BE2C (cell line): ENCODE measurements at regions not wholly inside any gene's neighbourhood (a gene's known extent, or its start where the extent isn't known, plus 50 kb on each side); places are given as distances from the start of the nearest gene placed in this dataset.

Experiments
- DNase-seq: peaks from one replicate; pipeline ENCODE4 v3.0.0-alpha.2; 2020
- H3K27me3 ChIP-seq: fragments of 250-450 bp; sonication (Bioruptor Pico); 2 replicates; pipeline ENCODE4 v1.5.1; 2020; ENCODE audit warnings: mild to moderate bottlenecking
- H3K36me3 ChIP-seq: fragments of 250-450 bp; sonication (Bioruptor Pico); 2 replicates; pipeline ENCODE4 v1.5.1; 2020; ENCODE audit warnings: mild to moderate bottlenecking
- H3K4me1 ChIP-seq: fragments of 250-450 bp; sonication (Bioruptor Pico); 2 replicates; pipeline ENCODE4 v1.5.1; 2020
- H3K4me3 ChIP-seq: 2 replicates; pipeline ENCODE4 v1.5.1; 2011; ENCODE audit warnings: low read depth, low read length
- H3K9me3 ChIP-seq: fragments of 250-450 bp; sonication (Bioruptor Pico); 2 replicates; pipeline ENCODE4 v1.5.1; 2020
- TF ChIP-seq, protein P1 (sequence below): IDR thresholded peaks from 2 replicates; pipeline ENCODE4 v1.5.1; 2012; ENCODE audit warnings: mild to moderate bottlenecking, low read depth, low read length

DNA sequence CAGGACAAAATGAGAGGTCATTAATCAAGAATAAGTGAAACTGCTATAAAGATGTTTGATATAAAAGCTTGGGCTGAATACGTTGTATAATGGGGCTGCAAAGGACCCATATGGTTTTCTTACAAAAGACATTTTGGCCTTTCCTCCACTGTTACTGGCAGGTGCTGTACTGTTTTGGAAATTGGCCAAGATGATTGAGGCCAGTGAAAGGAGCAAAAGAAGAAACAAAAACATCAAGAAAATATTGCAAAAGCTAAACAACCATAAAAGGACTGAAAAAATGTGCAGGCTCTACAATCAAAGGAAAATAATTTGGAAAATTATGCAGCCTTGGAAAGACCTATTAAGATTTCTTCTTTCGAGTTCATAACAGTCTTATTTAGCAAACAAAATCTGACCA lies 222.2 kb upstream of the PPP1R2C start:
- no peaks in the 10 kb centered on the region for H3K4me1 ChIP-seq
- DNase-seq = no peak
- no peaks in the 10 kb centered on the region for H3K36me3 ChIP-seq
- no peaks in the 10 kb centered on the region for H3K9me3 ChIP-seq
- H3K27me3 ChIP-seq = no peaks in the 10 kb centered on the region
- TF ChIP-seq, protein P1, sequence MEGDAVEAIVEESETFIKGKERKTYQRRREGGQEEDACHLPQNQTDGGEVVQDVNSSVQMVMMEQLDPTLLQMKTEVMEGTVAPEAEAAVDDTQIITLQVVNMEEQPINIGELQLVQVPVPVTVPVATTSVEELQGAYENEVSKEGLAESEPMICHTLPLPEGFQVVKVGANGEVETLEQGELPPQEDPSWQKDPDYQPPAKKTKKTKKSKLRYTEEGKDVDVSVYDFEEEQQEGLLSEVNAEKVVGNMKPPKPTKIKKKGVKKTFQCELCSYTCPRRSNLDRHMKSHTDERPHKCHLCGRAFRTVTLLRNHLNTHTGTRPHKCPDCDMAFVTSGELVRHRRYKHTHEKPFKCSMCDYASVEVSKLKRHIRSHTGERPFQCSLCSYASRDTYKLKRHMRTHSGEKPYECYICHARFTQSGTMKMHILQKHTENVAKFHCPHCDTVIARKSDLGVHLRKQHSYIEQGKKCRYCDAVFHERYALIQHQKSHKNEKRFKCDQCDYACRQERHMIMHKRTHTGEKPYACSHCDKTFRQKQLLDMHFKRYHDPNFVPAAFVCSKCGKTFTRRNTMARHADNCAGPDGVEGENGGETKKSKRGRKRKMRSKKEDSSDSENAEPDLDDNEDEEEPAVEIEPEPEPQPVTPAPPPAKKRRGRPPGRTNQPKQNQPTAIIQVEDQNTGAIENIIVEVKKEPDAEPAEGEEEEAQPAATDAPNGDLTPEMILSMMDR = no peak
- no peak overlapping the region for H3K4me3 ChIP-seq

DNA sequence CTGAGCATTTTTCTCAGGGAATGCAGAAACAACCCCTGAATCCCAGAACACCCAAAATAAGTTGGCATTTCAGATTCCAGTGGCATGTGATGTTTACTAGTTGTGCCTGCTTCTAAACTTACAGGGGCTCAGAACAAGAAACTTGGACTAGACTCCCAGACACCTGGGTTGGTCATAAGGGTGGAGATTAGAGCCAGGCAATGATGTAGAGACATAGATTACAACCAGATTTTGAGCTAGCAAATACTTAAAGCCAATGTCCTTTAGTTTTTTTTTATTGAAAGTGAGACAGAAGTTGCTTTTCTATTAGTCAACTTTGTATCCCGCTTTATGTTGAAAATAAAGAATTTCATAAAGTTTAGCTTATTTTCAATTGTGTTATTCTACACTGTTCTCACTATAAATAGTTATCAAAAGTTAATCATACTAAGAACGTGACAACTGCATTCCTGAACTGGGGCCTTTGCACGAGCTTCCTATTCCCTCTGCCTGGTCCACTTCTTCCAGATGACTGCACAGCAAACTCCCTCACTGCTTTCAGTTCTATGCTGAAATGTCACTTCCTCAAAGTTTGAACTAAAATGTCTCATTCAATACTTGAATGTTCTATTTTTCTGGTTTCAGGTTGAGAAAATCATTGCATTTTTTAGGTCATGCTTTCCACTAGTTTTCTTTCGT lies 224.7 kb upstream of the PPP1R2C start:
- no peak for DNase-seq
- TF ChIP-seq, protein P1 = no peak
- H3K9me3 ChIP-seq = no peaks in the 10 kb centered on the region
- no peaks in the 10 kb centered on the region for H3K4me1 ChIP-seq
- no peaks in the 10 kb centered on the region for H3K27me3 ChIP-seq
- no peaks in the 10 kb centered on the region for H3K36me3 ChIP-seq
- H3K4me3 ChIP-seq = no peak overlapping the region

DNA sequence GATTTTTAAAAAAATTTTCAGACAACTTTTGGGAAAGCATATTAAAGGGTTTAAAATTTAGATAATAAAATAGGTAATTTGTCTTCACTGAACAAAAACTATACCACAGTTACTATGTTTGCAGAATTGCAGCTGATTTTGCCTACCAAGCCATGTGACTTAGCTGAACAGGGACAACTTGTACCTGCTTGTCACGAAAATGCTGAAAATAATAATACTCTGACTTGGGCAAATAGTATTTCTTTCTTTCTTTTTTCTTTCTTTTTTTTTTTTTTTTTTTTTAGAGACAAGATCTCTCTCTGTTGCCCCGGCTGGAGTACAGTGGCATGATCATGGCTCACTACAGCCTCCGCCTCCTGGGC lies 225.2 kb upstream of the PPP1R2C start:
- Histone ChIP-seq H3K4me3 (no peak overlapping the region), H3K4me1 (no peaks in the 10 kb centered on the region), H3K36me3 (no peaks in the 10 kb centered on the region), H3K9me3 (no peaks in the 10 kb centered on the region), H3K27me3 (no peaks in the 10 kb centered on the region)
- DNase-seq = no peak
- TF ChIP-seq, protein P1 = no peak

DNA sequence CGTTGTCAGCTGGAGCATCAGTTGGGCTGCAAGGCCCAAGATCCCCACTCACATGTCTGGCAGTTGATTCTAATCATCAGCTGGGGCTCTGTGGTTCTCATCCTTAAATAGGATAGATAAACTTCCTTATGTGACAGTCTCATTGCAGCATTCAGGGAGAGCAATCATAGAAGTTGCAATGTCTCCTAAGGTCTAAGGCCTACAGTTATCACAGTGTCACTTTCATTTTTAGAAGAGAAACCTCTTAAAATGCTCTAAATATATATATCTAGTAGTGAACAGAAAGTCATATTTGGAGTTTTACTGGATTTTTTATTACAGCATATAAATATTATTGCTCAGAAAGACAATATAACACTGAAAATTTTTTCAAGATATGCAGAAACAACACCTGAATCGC lies 226.0 kb upstream of the PPP1R2C start:
- no peak overlapping the region for H3K4me3 ChIP-seq
- H3K4me1 ChIP-seq = no peaks in the 10 kb centered on the region
- H3K9me3 ChIP-seq = no peaks in the 10 kb centered on the region
- no peaks in the 10 kb centered on the region for H3K27me3 ChIP-seq
- DNase-seq = no peak
- TF ChIP-seq, protein P1 = no peak
- H3K36me3 ChIP-seq = no peaks in the 10 kb centered on the region

DNA sequence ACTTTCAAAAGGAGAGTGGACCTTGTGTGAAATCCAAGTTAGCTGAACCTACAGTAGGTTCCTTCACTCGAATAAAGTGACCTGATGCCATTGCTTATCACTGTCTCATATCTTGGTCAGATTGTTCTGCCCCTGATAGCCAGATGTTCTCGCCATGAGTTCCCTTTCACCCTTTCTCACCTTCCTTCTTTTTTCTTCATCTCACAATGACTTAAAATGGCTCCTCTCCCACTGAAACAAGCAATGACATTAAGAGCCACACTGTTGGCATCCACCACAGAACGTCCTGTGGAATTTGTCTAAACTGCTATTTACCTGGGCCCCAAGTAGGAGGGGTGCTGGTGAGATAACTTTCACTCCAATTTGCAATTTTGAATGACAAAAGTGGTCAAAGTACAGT lies 227.6 kb upstream of the PPP1R2C start:
- TF ChIP-seq, protein P1 = no peak
- H3K27me3 ChIP-seq = no peaks in the 10 kb centered on the region

DNA sequence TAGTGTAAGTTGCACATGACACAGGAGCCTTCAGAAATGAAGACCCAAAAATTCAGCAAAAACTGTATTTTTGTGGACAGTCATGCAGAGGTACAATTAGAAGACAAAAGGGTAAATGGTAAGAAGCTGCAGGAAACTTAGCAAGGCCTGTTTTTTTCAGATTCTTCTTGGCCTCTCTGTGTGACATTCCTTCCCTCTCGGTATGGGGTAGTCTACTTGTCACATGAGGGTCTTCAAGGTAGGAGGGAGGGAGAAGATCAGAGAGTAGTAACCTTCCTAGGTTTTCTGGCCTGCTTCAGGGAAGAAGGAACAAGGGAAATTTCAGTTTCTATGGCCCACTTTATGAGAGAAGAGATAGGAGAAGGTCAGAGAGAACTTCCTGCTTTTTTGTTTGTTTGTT lies 230.4 kb upstream of the PPP1R2C start:
- Histone ChIP-seq H3K36me3 (no peaks in the 10 kb centered on the region), H3K9me3 (no peaks in the 10 kb centered on the region), H3K4me3 (no peak overlapping the region), H3K4me1 (no peaks in the 10 kb centered on the region), H3K27me3 (no peaks in the 10 kb centered on the region)
- DNase-seq = no peak
- TF ChIP-seq, protein P1 = no peak

More for the DNA sequence above, 227.6 kb upstream of the PPP1R2C start:
- Histone ChIP-seq H3K36me3 (no peaks in the 10 kb centered on the region), H3K4me1 (no peaks in the 10 kb centered on the region), H3K9me3 (no peaks in the 10 kb centered on the region), H3K4me3 (no peak overlapping the region)
- no peak for DNase-seq
